Astrocyte (in vitro differentiated cells and primary cell): ENCODE measurements at regions not wholly inside any gene's neighbourhood (a gene's known extent, or its start where the extent isn't known, plus 50 kb on each side); places are given as distances from the start of the nearest gene placed in this dataset.

Experiments used
- DNase-seq: peaks from one replicate; pipeline ENCODE4 v3.0.0-alpha.2; 2010; ENCODE audit warnings: low read depth
- FAIRE-seq: peaks from 2 replicates; lab custom pipeline; 2011; peaks lifted over from hg19 to GRCh38; lab: Jason Lieb, UNC
- H2AFZ ChIP-seq: 2 replicates; pipeline ENCODE4 v1.6.0; 2012; ENCODE audit warnings: low read depth, low read length, inconsistent platforms
- H3K27ac ChIP-seq: 2 replicates; pipeline ENCODE4 v1.5.1; 2011; ENCODE audit warnings: low read depth, low read length, inconsistent platforms
- H3K27me3 ChIP-seq: 2 replicates; pipeline ENCODE4 v1.6.0; 2011; ENCODE audit warnings: low read length, inconsistent platforms; ENCODE audit not compliant: insufficient read depth
- H3K36me3 ChIP-seq: 2 replicates; pipeline ENCODE4 v1.5.1; 2011; ENCODE audit warnings: low read length, inconsistent platforms; ENCODE audit not compliant: insufficient read depth
- H3K4me1 ChIP-seq: 2 replicates; pipeline ENCODE4 v1.5.1; 2011; ENCODE audit warnings: low read length, inconsistent platforms; ENCODE audit not compliant: insufficient read depth
- H3K4me2 ChIP-seq: 2 replicates; pipeline ENCODE4 v1.6.0; 2012; ENCODE audit warnings: low read length, inconsistent platforms
- H3K4me3 ChIP-seq: 2 replicates; pipeline ENCODE4 v1.5.1; 2011; ENCODE audit warnings: low read depth, mild to moderate bottlenecking, low read length, inconsistent platforms; ENCODE audit not compliant: insufficient read depth
- H3K79me2 ChIP-seq: 2 replicates; pipeline ENCODE4 v1.6.0; 2012; ENCODE audit warnings: mild to moderate bottlenecking, low read length, inconsistent platforms; ENCODE audit not compliant: insufficient read depth
- H3K9ac ChIP-seq: 2 replicates; pipeline ENCODE4 v1.6.0; 2012; ENCODE audit warnings: mild to moderate bottlenecking, low read length, inconsistent platforms
- H3K9me3 ChIP-seq: 2 replicates; pipeline ENCODE4 v1.5.1; 2012; ENCODE audit warnings: low read depth, mild to moderate bottlenecking, low read length, inconsistent platforms; ENCODE audit not compliant: insufficient read depth
- H4K20me1 ChIP-seq: 2 replicates; pipeline ENCODE4 v1.6.0; 2012; ENCODE audit warnings: low read length, inconsistent platforms; ENCODE audit not compliant: insufficient read depth
- H3K27ac Mint-ChIP-seq: one replicate; pipeline ENCODE4 v1.8.0; 2021; ENCODE audit warnings: mild to moderate bottlenecking, mixed read lengths; ENCODE audit not compliant: unreplicated experiment
- H3K27me3 Mint-ChIP-seq: one replicate; pipeline ENCODE4 v1.8.0; 2021; ENCODE audit warnings: low read depth, mixed read lengths; ENCODE audit not compliant: unreplicated experiment
- H3K36me3 Mint-ChIP-seq: one replicate; pipeline ENCODE4 v1.8.0; 2021; ENCODE audit warnings: low read depth, mixed read lengths; ENCODE audit not compliant: unreplicated experiment
- H3K4me1 Mint-ChIP-seq: one replicate; pipeline ENCODE4 v1.8.0; 2021; ENCODE audit warnings: low read depth, mixed read lengths; ENCODE audit not compliant: unreplicated experiment
- H3K4me3 Mint-ChIP-seq: one replicate; pipeline ENCODE4 v1.8.0; 2021; ENCODE audit warnings: mild to moderate bottlenecking, moderate library complexity, mixed read lengths; ENCODE audit not compliant: unreplicated experiment
- H3K9me3 Mint-ChIP-seq: one replicate; pipeline ENCODE4 v1.8.0; 2021; ENCODE audit warnings: mild to moderate bottlenecking, mixed read lengths; ENCODE audit not compliant: unreplicated experiment
- CTCF ChIP-seq: IDR thresholded peaks from 2 replicates; pipeline ENCODE4 v1.5.1; 2011; ENCODE audit warnings: low read depth, mild to moderate bottlenecking, inconsistent platforms, low read length, moderate library complexity; ENCODE audit not compliant: insufficient read depth
- EZH2 ChIP-seq: IDR thresholded peaks from 2 replicates; pipeline ENCODE4 v1.6.1; 2012; ENCODE audit warnings: mild to moderate bottlenecking, low read length, inconsistent platforms; ENCODE audit not compliant: insufficient read depth

DNA sequence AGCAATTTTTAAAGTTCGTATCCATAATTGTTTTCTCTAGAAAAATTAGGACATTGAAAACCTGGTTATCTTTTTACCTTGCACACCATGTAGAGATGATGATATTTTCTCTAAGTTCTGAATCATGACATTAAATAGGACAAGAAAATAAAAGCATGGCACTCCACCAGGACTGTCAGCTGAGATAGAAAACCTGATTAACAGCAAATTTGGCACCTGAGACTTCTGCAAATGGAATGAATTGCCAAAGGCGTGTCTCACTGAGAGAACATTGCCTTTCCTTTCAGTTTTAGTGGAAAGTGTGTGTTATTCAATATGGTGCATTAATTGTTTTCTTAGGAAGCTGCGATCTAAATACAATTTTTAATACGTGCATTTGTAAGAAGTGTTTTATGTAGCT lies 164.7 kb downstream of the LRRC30 start:
- Histone ChIP-seq H2AFZ (no peak overlapping the region), H3K36me3 (no peaks in the 10 kb centered on the region), H3K27ac (no peak overlapping the region), H3K4me3 (no peak overlapping the region), H3K9me3 (no peaks in the 10 kb centered on the region), H3K9ac (no peak overlapping the region), H4K20me1 (no peaks in the 10 kb centered on the region), H3K27me3 (peaks cover 4% of the 10 kb centered on the region), H3K4me1 (no peaks in the 10 kb centered on the region), H3K79me2 (no peaks in the 10 kb centered on the region), H3K4me2 (no peak overlapping the region)
- DNase-seq (no peak), FAIRE-seq (no peak)
- peaks cover 19% of the 10 kb centered on the region for H3K27me3 Mint-ChIP-seq
- no peaks in the 10 kb centered on the region for H3K36me3 Mint-ChIP-seq
- no peak overlapping the region for H3K27ac Mint-ChIP-seq
- TF ChIP-seq CTCF (no peak), EZH2 (no peak)
- no peaks in the 10 kb centered on the region for H3K4me1 Mint-ChIP-seq
- no peak overlapping the region for H3K4me3 Mint-ChIP-seq
- H3K9me3 Mint-ChIP-seq = peaks cover 6% of the 10 kb centered on the region

DNA sequence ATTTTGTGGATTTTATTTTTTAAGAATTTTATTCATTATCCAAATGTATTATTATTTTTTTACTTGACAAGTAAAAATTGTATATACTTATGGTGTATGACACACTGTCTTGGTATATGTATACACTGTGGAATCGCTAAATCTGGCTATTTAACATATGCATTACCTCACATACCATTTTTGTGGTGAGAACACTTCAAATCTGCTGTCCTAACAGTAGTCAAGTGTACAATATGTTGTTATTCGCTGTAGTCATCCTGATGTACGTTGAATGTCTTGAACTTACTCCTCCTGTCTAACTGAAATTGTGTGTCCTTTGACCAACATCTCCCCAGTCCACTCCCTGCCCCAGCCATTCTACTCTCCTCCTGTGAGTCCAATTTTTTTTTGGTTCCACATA lies 153.2 kb upstream of the PTPRM start:
- H3K4me3 ChIP-seq = no peak overlapping the region
- H3K4me1 Mint-ChIP-seq = peaks cover 23% of the 10 kb centered on the region
- H4K20me1 ChIP-seq = no peaks in the 10 kb centered on the region
- H3K9me3 Mint-ChIP-seq = no peaks in the 10 kb centered on the region
- TF ChIP-seq CTCF (no peak), EZH2 (no peak)
- no peaks in the 10 kb centered on the region for H3K27me3 ChIP-seq
- H3K27ac Mint-ChIP-seq = no peak overlapping the region
- no peaks in the 10 kb centered on the region for H3K36me3 Mint-ChIP-seq
- no peak overlapping the region for H3K4me2 ChIP-seq
- H3K27me3 Mint-ChIP-seq = no peaks in the 10 kb centered on the region
- no peaks in the 10 kb centered on the region for H3K9me3 ChIP-seq
- H3K9ac ChIP-seq = no peak overlapping the region
- H3K4me1 ChIP-seq = peaks cover 6% of the 10 kb centered on the region
- no peak overlapping the region for H2AFZ ChIP-seq
- no peak for DNase-seq
- H3K79me2 ChIP-seq = no peaks in the 10 kb centered on the region
- H3K4me3 Mint-ChIP-seq = no peak overlapping the region
- FAIRE-seq = no peak
- no peaks in the 10 kb centered on the region for H3K36me3 ChIP-seq
- no peak overlapping the region for H3K27ac ChIP-seq

DNA sequence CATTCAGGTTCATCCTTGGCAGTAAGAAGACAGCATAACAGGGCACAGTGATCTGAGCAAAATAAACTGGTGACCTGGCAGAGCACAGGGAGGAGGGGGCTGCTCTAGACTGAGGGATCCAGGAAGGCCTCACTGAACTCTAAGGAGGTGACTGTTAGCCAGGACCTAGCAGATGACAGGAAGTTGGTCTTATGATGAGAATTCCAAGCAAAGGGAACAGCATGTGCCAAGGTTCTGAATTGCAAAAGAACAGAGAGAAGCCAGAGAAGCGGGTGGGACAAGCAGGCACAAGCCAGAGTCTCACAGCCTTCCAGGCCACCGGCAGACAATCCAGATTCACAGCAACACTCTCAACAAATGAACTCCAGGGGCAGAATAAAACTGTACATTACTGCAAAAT lies 152.7 kb upstream of the PTPRM start:
- Histone ChIP-seq H3K36me3 (no peaks in the 10 kb centered on the region), H4K20me1 (no peaks in the 10 kb centered on the region), H3K27ac (no peak overlapping the region), H3K27me3 (no peaks in the 10 kb centered on the region), H3K79me2 (no peaks in the 10 kb centered on the region), H3K9me3 (no peaks in the 10 kb centered on the region), H3K4me1 (peaks cover 6% of the 10 kb centered on the region), H3K4me3 (no peak overlapping the region), H3K4me2 (no peak overlapping the region), H3K9ac (no peak overlapping the region), H2AFZ (peak overlapping the region; percentile 12)
- TF ChIP-seq CTCF = no peak
- TF ChIP-seq EZH2 = no peak
- H3K9me3 Mint-ChIP-seq = peaks cover 2% of the 10 kb centered on the region
- H3K4me1 Mint-ChIP-seq = peaks cover 23% of the 10 kb centered on the region
- no peak overlapping the region for H3K27ac Mint-ChIP-seq
- no peaks in the 10 kb centered on the region for H3K27me3 Mint-ChIP-seq
- H3K4me3 Mint-ChIP-seq = no peak overlapping the region
- FAIRE-seq (no peak), DNase-seq (no peak)
- no peaks in the 10 kb centered on the region for H3K36me3 Mint-ChIP-seq
